ENCODE measurements at regions not wholly inside any gene's neighbourhood (a gene's known extent, or its start where the extent isn't known, plus 50 kb on each side); places are given as distances from the start of the nearest gene placed in this dataset.

DNA sequence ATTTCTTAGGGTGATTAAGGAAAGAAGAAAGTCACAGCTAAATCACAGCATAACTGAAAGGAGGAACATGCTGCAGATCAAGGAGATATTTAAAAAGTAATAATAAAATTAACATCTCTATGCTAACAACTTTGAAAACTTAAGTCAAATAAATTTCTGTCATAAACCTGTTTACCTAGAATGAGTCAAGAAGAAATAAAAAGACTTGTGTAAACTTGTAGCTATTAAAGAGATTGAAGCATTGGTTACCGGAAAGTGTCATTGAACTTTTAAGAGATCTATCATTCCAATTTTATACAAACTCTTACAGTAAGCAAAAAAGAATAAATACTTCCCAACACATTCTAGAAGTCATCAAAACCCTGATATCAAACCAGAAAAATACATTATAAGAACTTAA lies 520.1 kb upstream of the SYT4 start:
- Histone ChIP-seq H3K27ac (no peak overlapping the region), H3K9me3 (no peaks in the 10 kb centered on the region), H3K4me3 (no peak overlapping the region), H3K9ac (ENCODE audit: low read depth in 2 of 2, low read length in 2 of 2) (no peak overlapping the region), H3K27me3 (no peaks in the 10 kb centered on the region), H3K36me3 (no peaks in the 10 kb centered on the region), H3K4me1 (no peaks in the 10 kb centered on the region)
- no peak for DNase-seq
- intact Hi-C loops (cut with DNase I) = loop anchor here (10.0 kb wide), 1 partner anchor 1607 kb away; no protein-coding TSS in a partner anchor
- TF ChIP-seq, protein P1, sequence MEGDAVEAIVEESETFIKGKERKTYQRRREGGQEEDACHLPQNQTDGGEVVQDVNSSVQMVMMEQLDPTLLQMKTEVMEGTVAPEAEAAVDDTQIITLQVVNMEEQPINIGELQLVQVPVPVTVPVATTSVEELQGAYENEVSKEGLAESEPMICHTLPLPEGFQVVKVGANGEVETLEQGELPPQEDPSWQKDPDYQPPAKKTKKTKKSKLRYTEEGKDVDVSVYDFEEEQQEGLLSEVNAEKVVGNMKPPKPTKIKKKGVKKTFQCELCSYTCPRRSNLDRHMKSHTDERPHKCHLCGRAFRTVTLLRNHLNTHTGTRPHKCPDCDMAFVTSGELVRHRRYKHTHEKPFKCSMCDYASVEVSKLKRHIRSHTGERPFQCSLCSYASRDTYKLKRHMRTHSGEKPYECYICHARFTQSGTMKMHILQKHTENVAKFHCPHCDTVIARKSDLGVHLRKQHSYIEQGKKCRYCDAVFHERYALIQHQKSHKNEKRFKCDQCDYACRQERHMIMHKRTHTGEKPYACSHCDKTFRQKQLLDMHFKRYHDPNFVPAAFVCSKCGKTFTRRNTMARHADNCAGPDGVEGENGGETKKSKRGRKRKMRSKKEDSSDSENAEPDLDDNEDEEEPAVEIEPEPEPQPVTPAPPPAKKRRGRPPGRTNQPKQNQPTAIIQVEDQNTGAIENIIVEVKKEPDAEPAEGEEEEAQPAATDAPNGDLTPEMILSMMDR (IDR thresholded peaks at IDR 0.05) = no peak

DNA sequence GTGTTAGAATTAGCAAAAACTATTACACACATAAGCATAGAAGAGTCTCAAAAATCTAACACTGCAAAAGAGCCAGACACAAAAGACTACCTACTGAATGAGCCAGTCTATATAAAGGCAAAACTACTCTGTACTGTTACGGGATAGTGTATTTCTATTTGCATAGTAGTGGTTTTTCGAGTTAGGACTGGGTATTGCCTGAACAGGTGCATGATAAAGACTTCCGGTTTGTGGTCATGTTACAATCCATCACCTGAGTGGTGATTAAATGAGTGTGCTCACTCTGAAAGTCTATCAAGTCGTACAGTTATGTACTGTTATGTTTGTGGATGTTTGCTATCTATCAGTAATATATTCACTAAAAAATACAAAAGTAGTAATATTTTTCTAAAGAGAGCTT lies 523.3 kb upstream of the SYT4 start:
- TF ChIP-seq, protein P1 (IDR thresholded peaks at IDR 0.05) = no peak
- Histone ChIP-seq H3K27me3 (no peaks in the 10 kb centered on the region), H3K4me3 (no peak overlapping the region), H3K9me3 (no peaks in the 10 kb centered on the region), H3K27ac (no peak overlapping the region), H3K4me1 (no peaks in the 10 kb centered on the region), H3K9ac (ENCODE audit: low read depth in 2 of 2, low read length in 2 of 2) (no peak overlapping the region), H3K36me3 (no peaks in the 10 kb centered on the region)
- intact Hi-C loops (cut with DNase I) = no loop called here
- no peak for DNase-seq

- H3K36me3 ChIP-seq = no peaks in the 10 kb centered on the region
- TF ChIP-seq, protein P1 (IDR thresholded peaks at IDR 0.05) = no peak
- no peaks in the 10 kb centered on the region for H3K9me3 ChIP-seq
- no peaks in the 10 kb centered on the region for H3K4me1 ChIP-seq
- intact Hi-C loops (cut with DNase I) = no loop called here
- peak; percentile 21 for DNase-seq
- no peak overlapping the region for H3K4me3 ChIP-seq
- no peak overlapping the region for H3K9ac ChIP-seq (ENCODE audit: low read depth in 2 of 2, low read length in 2 of 2)
- no peak overlapping the region for H3K27ac ChIP-seq
- no peaks in the 10 kb centered on the region for H3K27me3 ChIP-seq
Observed at GRCh38 chr18:43805646-43806194, 528.4 kb upstream of the SYT4 start.

DNA sequence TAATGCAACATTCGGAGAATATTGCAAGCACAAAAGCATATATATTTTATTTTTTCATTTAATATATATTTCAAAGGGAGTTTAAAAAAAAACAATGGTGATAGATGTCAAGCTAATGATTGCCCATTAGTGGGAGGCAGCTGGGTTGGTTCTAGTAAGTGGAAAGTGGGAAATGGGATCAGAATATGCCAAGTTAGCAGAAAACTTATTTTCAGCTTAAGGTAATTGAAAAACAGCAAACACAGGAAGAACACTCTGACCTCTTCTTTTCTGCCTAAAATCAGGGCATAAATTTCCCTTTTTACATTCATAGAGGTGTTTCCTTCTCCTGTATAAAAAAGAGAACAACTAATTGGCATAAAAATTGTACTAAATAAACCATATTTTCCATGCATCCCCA lies 535.3 kb upstream of the SYT4 start:
- H3K36me3 ChIP-seq = no peaks in the 10 kb centered on the region
- H3K4me3 ChIP-seq = no peak overlapping the region
- intact Hi-C loops (cut with DNase I) = no loop called here
- no peak for DNase-seq
- TF ChIP-seq, protein P1 (IDR thresholded peaks at IDR 0.05) = no peak
- no peaks in the 10 kb centered on the region for H3K27me3 ChIP-seq
- H3K27ac ChIP-seq = no peak overlapping the region
- no peak overlapping the region for H3K9ac ChIP-seq (ENCODE audit: low read depth in 2 of 2, low read length in 2 of 2)
- no peaks in the 10 kb centered on the region for H3K9me3 ChIP-seq
- no peaks in the 10 kb centered on the region for H3K4me1 ChIP-seq

DNA sequence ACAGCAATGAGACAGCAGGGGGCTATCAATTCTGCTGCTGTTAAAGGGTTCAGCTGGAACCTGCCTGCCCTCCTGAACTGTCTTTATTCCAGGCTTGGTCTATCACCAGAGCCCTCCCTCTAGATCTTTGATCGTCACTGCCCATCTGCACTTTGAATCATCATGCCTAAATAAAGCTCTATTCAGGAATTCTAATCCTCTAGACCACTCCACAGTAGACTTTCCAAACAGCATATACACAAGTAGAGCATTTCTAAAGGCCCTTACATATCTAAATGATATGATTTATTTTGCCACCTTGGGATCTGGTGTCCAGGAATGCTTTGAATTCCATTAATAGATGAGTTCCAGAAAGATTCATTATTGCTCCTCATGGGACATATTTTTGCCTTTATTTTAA lies 542.1 kb upstream of the SYT4 start:
- intact Hi-C loops (cut with DNase I) = no loop called here
- TF ChIP-seq, protein P1 (IDR thresholded peaks at IDR 0.05) = no peak
- H3K4me1 ChIP-seq = no peaks in the 10 kb centered on the region
- H3K27me3 ChIP-seq = no peaks in the 10 kb centered on the region
- no peak overlapping the region for H3K9ac ChIP-seq (ENCODE audit: low read depth in 2 of 2, low read length in 2 of 2)
- H3K9me3 ChIP-seq = no peaks in the 10 kb centered on the region
- H3K36me3 ChIP-seq = no peaks in the 10 kb centered on the region
- no peak overlapping the region for H3K4me3 ChIP-seq
- no peak for DNase-seq
- no peak overlapping the region for H3K27ac ChIP-seq
